NCI-H345 treated with DMSO at 0.1 percent for 48 hours (cell line): ENCODE measurements at regions not wholly inside any gene's neighbourhood (a gene's known extent, or its start where the extent isn't known, plus 50 kb on each side); places are given as distances from the start of the nearest gene placed in this dataset.

Source experiments
- DNase-seq: peaks from one replicate; lab custom pipeline; 2025; ENCODE audit not compliant: unreplicated experiment; lab: John Stamatoyannopoulos, UW

DNA sequence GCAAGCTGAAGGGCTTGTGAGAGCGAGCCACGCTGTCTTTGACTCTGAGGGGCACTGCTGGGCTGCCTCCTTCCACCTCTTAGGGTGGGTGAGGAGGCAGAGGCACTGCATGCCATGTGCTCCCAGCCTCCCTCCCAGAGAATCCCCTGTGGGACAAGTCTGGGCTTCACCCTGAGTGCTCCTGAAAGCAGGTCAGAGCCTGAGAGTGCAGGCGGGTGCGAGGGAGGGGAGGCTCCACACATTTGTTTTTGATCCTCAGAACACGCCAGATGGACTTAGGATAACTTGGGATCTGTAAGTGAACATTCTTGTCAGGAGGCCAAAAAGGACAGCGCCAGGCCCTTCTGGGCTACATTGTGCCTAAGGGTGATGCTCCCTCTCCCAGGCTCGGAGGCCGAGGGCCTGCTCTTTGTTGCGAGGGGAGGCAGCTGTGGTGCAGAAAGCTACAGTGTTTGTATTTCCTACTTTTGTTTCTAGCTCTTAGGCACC, 155.4 kb downstream of the TMX1 start:
- no peak for DNase-seq

DNA sequence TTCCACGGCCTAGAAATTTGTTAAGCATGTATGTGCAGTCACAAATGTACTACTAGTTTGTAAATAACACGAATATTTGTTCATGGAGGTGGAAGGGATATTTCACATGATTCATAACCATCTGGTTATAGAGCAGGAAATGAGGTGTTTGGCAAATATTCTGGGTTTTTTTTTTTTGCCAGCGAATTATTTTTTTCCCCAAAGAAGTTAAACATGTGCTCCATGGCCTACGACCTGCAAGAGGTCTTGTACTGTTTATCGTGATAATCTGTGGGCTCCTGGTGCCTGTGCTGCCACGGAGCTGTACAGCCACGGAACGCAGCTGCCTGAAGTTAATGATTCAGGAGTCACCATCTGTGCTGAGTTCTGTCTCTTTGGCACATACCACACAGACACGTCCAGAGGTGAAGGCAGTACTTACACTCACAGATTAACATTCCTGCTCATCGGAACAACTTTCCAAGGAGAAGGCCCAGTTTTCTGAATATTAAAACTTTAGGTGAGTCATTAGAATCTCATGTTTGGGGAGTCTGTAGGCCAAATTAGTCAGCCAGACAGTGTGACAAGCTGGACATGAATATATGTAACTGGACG, 156.3 kb downstream of the TMX1 start:
- DNase-seq = no peak

DNA sequence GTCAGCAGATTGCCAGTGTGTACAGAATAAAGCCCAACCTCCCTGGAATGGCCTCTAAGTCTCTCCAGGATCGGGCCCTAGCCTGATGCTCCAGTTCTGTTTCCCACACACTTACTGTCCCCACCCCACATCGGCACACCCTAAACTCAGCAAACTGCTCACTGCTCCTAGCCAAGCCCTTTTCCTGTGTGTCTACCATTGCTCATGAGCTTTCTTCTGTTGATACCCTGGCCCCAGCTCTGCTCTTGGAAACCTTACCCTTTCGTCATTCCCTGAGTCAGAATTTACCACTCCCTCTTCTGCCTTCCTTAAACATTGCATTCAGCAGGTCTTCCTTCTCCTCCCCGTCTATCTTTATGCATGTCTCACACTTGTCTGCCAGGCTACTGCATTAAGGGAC, 158.9 kb downstream of the TMX1 start:
- no peak for DNase-seq

DNA sequence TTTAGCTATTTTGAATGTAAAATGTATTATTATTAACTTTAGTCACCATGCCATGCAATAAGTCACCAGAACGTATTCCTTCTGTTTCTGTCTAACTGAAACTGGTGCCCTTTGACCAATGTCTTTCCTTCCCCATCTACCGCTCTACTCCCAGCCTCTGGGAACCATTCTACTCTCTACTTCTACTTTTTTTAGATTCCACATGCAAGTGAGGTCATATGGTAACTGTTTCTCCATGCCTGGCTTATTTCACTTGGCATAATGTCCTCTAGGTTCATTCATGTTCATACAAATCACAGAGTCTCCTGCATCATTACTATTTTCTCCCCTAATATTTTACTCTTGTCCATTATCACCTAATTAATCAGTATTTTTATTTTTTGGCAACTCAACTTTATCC, 160.1 kb downstream of the TMX1 start:
- DNase-seq = no peak

DNA sequence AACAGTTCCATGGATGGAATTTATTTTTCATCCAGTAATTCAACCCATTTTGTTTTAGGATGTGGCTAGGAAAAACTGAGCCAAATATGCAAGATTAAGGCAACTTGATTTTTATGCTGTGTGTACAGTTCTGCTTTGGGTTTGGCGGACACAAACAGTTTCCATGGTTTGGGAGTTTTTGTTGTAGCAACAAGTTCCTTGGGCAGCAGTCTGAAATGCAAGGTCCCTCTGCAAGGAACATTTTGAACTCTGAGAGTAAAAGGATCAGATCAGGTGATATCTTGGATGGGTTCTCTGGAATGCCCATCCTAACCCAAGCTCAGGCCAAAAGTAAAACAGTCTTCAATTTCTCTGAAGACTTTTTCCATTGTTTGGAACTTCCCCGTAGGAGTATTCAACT, 161.2 kb downstream of the TMX1 start:
- no peak for DNase-seq

DNA sequence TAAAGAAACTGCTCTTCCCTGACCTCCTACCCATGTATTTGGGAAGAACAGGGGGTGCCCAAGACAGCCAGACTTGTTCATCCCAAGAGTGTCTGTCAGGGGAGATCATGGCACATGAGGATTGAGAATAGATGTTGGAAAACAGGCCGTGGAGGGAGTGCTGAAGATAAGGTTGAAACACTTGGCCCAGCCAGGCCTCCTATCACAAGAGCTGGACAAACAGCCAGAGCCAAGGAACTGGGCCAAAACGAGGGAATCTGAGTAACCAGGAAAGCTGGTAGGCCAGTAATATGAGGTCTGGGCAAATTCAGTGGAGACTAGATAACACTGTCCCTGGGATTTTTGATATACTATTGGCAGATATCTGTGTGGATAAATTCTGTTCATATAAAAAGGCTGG, 161.7 kb downstream of the TMX1 start:
- DNase-seq = no peak

DNA sequence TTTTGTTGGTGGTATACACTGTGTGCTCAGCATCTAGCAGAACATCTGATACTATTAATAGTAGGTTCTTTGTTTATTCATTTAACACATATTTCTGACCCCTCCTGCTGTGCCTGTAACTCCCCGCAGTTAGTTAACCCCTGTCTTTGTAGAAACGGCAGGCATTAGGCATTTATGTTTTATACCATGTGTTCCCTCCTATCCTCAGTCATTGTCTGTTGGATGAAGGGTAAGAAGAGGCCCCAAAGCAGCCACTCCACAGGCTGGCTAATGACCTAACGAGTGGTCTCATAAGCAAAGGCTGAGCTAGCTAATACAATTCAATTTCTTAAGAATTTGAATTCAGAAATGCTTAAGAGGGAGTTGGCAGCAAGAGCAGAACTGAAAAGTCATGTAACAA, 170.8 kb downstream of the TMX1 start:
- no peak for DNase-seq

DNA sequence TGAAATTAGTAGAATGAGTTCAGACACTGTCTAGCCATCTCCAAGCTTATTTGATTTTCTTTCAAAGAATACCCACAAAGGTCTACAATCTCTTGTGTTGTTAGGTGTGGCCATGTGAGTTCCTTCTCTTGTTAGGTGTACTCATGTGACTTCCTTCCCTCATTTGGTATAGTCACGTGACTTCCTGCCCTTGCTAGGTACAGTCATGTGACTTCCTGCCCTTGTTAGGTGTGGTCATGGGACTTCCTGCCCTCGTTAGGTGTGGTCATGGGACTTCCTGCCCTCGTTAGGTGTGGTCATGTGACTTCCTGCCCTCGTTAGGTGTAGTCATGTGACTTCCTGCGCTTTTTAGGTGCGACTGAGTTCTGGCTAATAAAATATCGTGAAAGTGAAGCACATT, 179.6 kb downstream of the TMX1 start:
- no peak for DNase-seq

DNA sequence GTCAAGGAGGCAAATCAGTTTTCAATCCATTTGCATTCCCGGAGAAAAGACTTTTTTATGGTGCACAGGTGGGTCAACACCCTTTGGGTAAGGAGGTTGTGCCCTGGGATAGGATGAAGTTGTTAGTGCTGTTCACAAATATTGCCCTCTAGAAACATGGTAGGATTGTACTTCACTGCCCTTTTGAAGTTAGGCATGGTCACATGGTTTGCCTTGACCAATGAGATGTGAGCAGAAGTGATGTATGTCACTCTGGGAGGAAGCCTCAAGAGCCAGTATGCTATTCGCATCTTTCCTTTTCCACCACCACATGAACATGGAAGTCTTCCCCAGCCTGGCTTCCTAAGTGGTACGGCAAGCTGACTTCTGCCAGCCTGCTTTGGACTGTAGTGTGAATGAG, 182.7 kb downstream of the TMX1 start:
- DNase-seq = no peak

DNA sequence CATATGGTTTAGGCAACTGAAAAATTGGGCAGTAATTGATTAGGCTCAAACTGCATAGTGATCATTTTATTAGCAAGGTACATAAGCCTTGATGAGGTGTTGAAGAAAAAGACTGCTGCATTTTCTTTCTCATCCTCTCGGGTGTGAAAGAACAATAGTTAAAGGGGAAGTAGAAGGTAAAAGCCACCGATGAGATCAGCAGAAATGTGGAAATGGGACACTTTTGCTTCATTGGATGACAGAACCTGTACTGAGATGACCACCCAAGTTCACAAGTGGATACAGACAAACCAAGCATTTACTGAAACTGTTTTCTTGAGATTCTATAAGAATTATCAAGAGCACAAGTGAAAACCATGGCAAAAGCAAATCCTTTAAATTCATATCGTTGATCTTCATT, 184.0 kb downstream of the TMX1 start:
- DNase-seq = no peak

DNA sequence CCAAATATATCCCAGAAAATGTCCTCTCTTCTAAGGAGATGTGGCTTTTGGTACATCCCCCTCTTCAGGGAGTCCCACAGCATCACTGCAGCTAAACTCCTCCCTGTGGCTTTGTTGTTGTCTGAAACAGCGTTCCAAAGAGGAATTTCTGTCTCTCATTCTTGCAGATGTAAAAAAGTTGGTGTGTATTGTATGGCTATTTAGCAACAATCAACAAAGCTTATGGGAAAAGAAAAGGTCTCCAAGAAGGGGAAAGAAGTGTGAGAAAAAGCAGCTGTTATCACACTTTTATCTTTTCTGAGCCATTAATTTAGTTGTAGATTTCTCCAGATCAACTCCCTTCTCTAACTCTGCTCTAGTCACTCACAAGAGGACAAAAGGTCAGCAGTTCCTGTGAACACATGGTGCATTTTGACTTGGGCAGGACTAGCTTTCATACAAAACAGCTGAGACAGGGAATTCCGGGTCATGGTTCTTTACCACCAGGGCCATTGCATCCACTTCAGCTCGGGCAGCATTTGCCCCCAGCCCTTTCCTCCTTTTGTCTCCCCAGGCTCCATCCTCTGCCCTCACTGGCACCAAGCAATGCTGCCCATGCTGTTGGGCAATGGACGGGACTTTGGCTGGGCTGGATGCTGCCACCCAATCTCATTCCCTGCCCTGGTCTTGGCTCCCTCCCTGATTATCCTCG, 184.7 kb downstream of the TMX1 start:
- DNase-seq = no peak

DNA sequence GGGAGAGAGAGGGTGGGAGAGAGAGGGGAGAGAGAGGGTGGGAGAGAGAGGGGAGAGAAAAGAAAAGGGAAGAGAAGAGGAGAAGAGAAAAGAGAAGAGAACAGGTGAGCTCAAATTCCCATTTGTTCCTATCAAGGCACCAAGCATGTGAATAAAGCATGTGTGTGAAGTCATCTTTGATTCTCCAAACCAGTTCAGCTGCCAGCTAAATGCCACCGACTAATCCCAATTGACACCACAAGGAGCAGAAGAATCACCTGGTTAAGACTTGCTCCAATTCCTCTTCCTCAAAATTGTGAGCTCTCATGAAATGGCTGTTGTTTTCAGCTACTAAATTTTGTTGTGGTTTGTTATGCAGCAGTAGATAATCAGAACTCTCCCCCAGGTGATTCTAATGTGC, 188.9 kb downstream of the TMX1 start:
- no peak for DNase-seq

DNA sequence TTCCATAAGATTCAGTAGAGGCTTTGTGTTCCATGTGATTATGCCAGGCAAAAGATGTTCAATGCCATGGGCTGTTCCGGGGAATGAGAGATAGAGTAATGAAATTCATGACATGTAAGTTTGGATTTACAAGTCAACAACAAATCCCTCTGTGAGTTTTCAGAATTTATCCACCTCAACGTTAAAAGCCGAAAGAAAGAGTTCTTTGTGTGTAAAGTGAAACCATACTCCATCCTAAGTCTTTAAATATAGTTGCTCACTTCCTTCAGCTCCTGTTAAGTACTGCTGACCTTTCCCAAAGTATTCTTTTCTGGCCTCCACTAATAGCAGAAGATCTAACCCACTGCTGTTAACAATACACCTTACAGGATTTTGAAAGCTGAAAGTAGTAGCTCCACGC, 190.0 kb downstream of the TMX1 start:
- DNase-seq = no peak

DNA sequence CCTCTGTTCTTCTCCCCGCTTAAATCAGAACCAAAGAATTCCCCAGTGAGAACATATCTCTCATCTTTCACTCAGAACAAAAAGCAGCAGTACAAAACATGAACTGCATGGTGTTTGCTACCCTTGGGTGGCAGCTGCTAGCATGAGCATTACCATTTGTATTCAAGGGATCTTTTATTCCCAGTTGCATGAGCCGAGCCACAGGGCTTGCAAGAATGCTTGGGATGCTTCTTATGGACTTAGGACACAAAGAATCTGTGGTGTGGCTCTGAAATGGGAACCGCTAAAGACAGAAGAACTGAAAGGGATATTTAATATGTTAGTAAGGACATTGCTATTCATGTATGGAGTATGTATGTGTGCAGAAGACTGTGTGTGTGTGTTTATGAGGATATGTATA, 190.6 kb downstream of the TMX1 start:
- DNase-seq = peak; percentile 3

DNA sequence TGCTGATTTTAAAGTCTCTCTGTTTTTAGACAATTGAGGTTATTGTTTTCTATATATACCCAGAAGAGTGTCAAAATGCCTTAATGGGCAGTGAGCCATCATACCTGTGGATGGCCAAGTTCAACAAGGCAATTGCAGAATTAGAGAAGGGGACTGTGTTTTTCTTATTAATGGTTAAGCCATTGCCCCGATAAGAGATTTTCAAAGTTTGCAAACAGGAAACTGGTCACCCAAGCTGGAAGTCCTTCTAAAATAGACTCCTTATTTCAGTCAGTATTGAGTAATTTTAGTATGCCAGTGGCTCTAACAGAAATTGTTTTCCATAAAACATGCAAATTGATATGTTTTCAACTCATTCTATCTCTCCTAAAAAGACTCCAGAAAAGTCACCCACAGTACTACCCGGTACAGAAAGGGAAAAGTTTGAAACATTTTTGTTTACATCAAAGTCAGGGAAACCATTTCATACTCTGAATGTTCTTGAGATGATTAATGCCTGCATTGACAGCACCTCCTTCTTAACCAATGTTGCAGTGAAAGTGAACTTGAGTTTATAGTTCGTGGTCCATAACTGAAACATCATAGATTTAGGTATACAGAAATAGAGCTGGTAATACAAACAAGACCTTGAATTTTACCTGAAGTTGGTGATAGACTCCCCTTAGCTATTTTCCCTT, 191.1 kb downstream of the TMX1 start:
- DNase-seq = no peak

DNA sequence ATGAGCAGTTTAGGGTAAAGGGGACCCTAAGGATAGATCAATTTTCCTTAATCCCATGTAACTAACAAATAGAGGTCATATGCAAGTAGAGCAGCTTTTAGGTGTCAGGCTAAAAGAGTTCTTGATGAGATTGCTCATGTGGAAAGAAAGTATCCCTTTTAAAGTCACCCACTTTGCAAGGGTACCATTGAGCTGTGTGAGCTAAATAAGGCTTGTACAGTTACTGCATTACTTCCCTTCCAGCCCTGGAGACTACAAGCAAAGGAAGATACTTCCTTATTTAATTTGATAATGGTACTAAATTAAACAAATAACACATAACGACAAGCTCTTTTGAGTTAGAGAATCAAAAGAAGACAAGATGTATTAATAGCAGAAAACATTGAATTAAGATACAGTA, 191.7 kb downstream of the TMX1 start:
- DNase-seq = no peak

DNA sequence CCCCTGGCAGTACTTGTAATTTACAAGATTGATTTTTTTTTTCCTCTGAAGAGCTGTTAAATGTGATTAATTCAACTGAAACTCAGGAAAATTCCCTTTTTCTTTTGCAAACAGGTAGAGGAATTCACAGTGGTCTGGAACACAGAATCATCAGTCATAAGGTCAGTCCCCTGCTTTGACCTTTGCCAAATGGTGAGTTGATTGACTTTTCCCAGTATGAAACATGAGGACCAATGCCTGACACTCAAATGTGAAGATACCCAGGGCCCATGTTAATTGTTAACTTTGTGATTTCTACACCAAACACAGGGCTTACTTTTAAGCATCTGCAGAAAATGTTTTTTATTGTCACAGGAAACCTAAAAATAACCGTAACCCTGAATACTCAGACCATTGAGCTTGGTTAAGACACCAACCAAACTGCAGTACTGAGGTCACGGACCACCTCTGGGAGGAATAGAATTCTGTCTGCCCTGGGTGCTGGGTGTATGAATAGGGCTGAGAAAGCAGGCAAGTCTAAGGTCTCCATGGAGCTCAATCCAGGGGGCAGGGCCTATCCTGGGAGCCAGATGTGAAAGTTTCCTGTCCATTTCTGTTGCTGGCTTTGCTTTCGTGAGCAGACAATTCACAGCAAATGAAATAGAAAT, 192.4 kb downstream of the TMX1 start:
- DNase-seq = no peak

DNA sequence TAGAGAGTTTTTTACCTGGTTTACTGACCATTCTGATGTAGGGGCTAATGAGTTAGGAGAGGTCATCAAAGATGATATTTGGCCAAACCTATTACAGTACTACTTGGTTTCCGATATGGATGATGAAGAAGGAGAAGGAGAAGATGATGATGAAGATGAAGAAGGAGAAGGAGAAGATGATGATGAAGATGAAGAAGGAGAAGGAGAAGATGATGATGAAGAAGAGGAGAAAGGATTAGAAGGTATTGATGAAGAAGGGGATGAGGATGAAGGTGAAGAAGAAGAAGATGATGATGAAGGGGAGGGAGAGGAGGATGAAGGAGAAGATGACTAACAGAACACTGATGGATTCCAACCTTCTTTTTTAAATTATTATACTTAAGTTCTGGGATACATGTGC, 196.6 kb downstream of the TMX1 start:
- no peak for DNase-seq

DNA sequence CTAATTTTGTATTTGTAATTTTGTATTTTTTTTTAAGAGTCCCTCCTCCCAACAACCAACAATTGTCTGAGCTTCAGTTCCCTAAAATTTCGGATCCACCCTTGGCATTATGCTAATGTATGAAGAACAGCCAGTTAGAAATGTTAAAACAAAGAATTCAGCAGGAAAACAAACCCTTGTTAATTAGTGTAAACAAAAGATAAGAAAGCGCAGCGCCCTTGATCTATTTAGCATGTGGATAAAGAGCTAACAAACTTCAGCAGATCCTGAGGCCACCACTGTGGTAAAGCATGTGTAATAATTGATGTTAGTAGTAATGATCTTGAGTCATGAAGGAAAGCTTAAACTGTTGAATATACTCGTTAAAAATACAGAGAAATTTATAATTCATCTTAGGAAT, 199.8 kb downstream of the TMX1 start:
- no peak for DNase-seq

DNA sequence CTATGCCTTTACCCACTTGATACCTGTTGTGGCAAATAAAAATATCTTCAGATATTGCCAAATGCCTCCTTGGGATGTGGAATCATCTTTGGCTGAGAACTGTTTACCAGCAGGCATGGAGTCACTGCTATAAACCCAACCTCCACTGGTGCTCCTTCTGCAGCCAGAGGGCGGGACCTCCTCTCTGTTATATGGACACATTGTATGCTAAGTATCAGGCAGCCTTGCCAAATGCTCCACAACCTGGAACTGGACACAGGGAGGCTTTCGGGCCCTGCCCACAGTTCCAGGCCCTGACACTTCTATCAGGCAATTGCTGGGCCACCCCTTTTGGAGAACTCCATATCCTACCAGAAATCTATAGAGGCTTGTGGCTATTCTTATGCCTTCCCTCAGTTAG, 201.0 kb downstream of the TMX1 start:
- no peak for DNase-seq

DNA sequence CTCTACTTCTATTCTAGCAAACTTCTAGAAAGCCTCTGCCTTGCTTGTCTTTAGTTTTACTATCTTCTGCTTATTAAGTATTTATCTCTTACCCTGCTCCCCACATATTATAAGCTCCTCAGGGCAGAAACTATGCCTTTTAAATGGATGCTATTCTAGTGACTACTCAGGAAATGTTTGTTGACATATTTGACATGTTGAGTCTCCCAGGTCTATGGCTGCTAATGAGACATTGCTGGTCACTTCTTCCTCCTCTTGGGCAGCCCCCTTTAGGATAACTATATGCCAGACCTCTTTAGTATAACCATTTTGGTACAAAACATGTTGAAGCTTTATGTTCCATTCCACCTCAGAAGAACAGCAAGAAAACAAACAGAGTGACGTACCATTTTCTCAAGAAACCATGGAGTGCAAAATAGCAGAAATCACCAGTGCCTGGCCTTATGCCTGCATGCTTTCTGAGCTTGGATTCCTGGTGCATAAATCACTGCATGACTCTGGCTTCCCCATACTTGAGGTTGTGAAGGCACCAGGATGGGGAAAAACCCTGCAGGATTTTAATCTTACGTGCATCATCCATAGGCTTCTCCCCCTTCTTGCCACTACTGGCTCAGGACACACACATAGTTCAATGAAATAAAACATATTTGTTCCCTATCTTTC, 202.6 kb downstream of the TMX1 start:
- no peak for DNase-seq
